Sciatic nerve (tissue), 2 donors: ENCODE measurements at regions not wholly inside any gene's neighbourhood (a gene's known extent, or its start where the extent isn't known, plus 50 kb on each side); places are given as distances from the start of the nearest gene placed in this dataset.

Experiments used
- ATAC-seq: fragments of 200-7000 bp; cut with Tn5 transposase; one replicate; pipeline ENCODE4 v1.9.1; 2020; ENCODE audit warnings: mild to moderate bottlenecking, moderate library complexity
- DNase-seq: peaks from one replicate; pipeline ENCODE4 v3.0.0-alpha.2; 2020; ENCODE audit warnings: low spot score
- intact Hi-C: fragments of 100-400 bp; cut with DNase I; formaldehyde crosslinking; loops from one replicate; pipeline ENCODE4 v1.14.2; 2022
- donor health status: DM: no; HTN: no; CAD: no.
- donor health status: DM: no; HTN: no; CAD: no.

GRCh38 chr2:104444889-104445288, 409.0 kb upstream of the POU3F3 start:
- DNase-seq (no peak), ATAC-seq (no peak)
- intact Hi-C loops, result no loop called here

- intact Hi-C loops, result no loop called here
- DNase-seq, result no peak
- no peak for ATAC-seq
These were observed 406.0 kb upstream of the POU3F3 start for GRCh38 chr2:104447831-104448434.

GRCh38 chr2:104448661-104449440, 405.1 kb upstream of the POU3F3 start:
- ATAC-seq, result no peak
- intact Hi-C loops, result no loop called here
- DNase-seq, result no peak

- intact Hi-C loops, result no loop called here
- ATAC-seq (no peak), DNase-seq (no peak)
These were observed 401.4 kb upstream of the POU3F3 start for GRCh38 chr2:104452558-104452957.

GRCh38 chr2:104462731-104463130, 391.2 kb upstream of the POU3F3 start:
- DNase-seq (no peak), ATAC-seq (no peak)
- intact Hi-C loops, result no loop called here

GRCh38 chr2:104465981-104466380, 387.9 kb upstream of the POU3F3 start:
- intact Hi-C loops, result no loop called here
- DNase-seq (no peak), ATAC-seq (no peak)

- DNase-seq (no peak), ATAC-seq (no peak)
These were observed 385.1 kb upstream of the POU3F3 start for GRCh38 chr2:104468846-104469245.

GRCh38 chr2:104472076-104472475, 381.8 kb upstream of the POU3F3 start:
- DNase-seq (no peak), ATAC-seq (no peak)
- intact Hi-C loops, result no loop called here

More at GRCh38 chr2:104468846-104469245, 385.1 kb upstream of the POU3F3 start:
- intact Hi-C loops, result no loop called here

GRCh38 chr2:104473546-104473945, 380.4 kb upstream of the POU3F3 start:
- DNase-seq, result no peak
- intact Hi-C loops, result no loop called here
- no peak for ATAC-seq

- intact Hi-C loops, result loop anchor here (5.0 kb wide), 1 partner anchor 342 kb away; no protein-coding TSS in a partner anchor
- DNase-seq (no peak), ATAC-seq (no peak)
These were observed 379.2 kb upstream of the POU3F3 start for GRCh38 chr2:104474716-104475115.

- ATAC-seq (no peak), DNase-seq (no peak)
- intact Hi-C loops, result loop anchor here (5.0 kb wide), 1 partner anchor 344 kb away; no protein-coding TSS in a partner anchor
These were observed 377.8 kb upstream of the POU3F3 start for GRCh38 chr2:104476075-104476474.

GRCh38 chr2:104476563-104476988, 377.3 kb upstream of the POU3F3 start:
- intact Hi-C loops, result loop anchor here (5.0 kb wide), 1 partner anchor 344 kb away; no protein-coding TSS in a partner anchor
- DNase-seq (no peak), ATAC-seq (no peak)

- DNase-seq, result no peak
- ATAC-seq, result no peak
These were observed 372.6 kb upstream of the POU3F3 start for GRCh38 chr2:104481341-104481740.

GRCh38 chr2:104487366-104487765, 366.5 kb upstream of the POU3F3 start:
- intact Hi-C loops, result no loop called here
- ATAC-seq, result no peak
- DNase-seq, result no peak

More at GRCh38 chr2:104481341-104481740, 372.6 kb upstream of the POU3F3 start:
- intact Hi-C loops, result no loop called here

GRCh38 chr2:104493698-104494097, 360.2 kb upstream of the POU3F3 start:
- intact Hi-C loops, result no loop called here
- DNase-seq (no peak), ATAC-seq (no peak)

GRCh38 chr2:104501342-104501741, 352.6 kb upstream of the POU3F3 start:
- intact Hi-C loops, result no loop called here
- no peak for DNase-seq
- no peak for ATAC-seq

- DNase-seq, result no peak
- no peak for ATAC-seq
- intact Hi-C loops, result no loop called here
These were observed 352.0 kb upstream of the POU3F3 start for GRCh38 chr2:104501929-104502328.

GRCh38 chr2:104502901-104503300, 351.0 kb upstream of the POU3F3 start:
- ATAC-seq, result no peak
- no peak for DNase-seq
- intact Hi-C loops, result no loop called here

- DNase-seq (no peak), ATAC-seq (no peak)
- intact Hi-C loops, result no loop called here
These were observed 349.4 kb upstream of the POU3F3 start for GRCh38 chr2:104504331-104505073.

GRCh38 chr2:104518256-104518655, 335.7 kb upstream of the POU3F3 start:
- DNase-seq (no peak), ATAC-seq (no peak)
- intact Hi-C loops, result no loop called here
